HepG2 (cell line): ENCODE measurements at regions not wholly inside any gene's neighbourhood (a gene's known extent, or its start where the extent isn't known, plus 50 kb on each side); places are given as distances from the start of the nearest gene placed in this dataset.

Experiments
- ATAC-seq: fragments of 200-7000 bp; cut with Tn5 transposase; 3 replicates; pipeline ENCODE4 v1.9.1; 2020; ENCODE audit warnings: mild to moderate bottlenecking, moderate library complexity
- BruUV-seq: library from RNA; stranded (reverse); fragments of 400-500 nt; replicated peaks from 2 replicates; lab custom pipeline; 2021; lab: Mats Ljungman, UMichigan
- CTCF ChIA-PET: fragments of 300-600 bp; formaldehyde crosslinking; extraction: SDS; loops from one replicate; lab custom pipeline; 2021; ENCODE audit warnings: low total read pairs, inconsistent platforms, low intra/inter-chr PET ratio; lab: Yijun Ruan, JAX
- POLR2A ChIA-PET: fragments of 350-600 bp; sonication (Branson Sonifier 250); formaldehyde crosslinking; loops from one replicate; lab custom pipeline; 2020; ENCODE audit warnings: antibody characterized with exemption, inconsistent platforms; lab: Yijun Ruan, JAX
- DNase-seq: peaks from one replicate; pipeline ENCODE4 v3.0.0-alpha.2; 2015; ENCODE audit warnings: low spot score
- FAIRE-seq: peaks from 3 replicates; lab custom pipeline; 2011; peaks lifted over from hg19 to GRCh38; lab: Jason Lieb, UNC
- H2AFZ ChIP-seq: one replicate; pipeline ENCODE4 v1.6.1; 2011; ENCODE audit warnings: low read length, inconsistent platforms
- H3K27ac ChIP-seq: fragments of 300-600 bp; 3 replicates; pipeline ENCODE4 v1.8.0; 2011; ENCODE audit warnings: mixed run types, mild to moderate bottlenecking, mixed read lengths, low read length, inconsistent platforms; ENCODE audit not compliant: insufficient read depth; ENCODE audit errors: extremely low read length
- H3K27me3 ChIP-seq, 2 experiments: fragments of 200-600 bp in 1 of 2; 2 replicates in 1 of 2; 3 replicates in 1 of 2; pipeline versions ENCODE4 v1.6.0 to v1.8.0; 2011; ENCODE audit warnings: low read length in 2 of 2, mild to moderate bottlenecking in 2 of 2, moderate library complexity in 2 of 2, inconsistent platforms in 1 of 2; ENCODE audit not compliant: insufficient read depth in 2 of 2, control insufficient read depth in 1 of 2
- H3K36me3 ChIP-seq, 2 experiments: fragments of 200-600 bp in 1 of 2; replicated peaks in 1 of 2; 2 replicates in 1 of 2; 3 replicates in 1 of 2; pipeline versions ENCODE4 v1.5.1 to v1.8.0; 2011; ENCODE audit warnings: low read length in 2 of 2, inconsistent platforms in 1 of 2; ENCODE audit not compliant: insufficient read depth in 2 of 2, control insufficient read depth in 1 of 2
- H3K4me1 ChIP-seq: 2 replicates; pipeline ENCODE4 v1.5.1; 2012; ENCODE audit warnings: low read length, inconsistent platforms; ENCODE audit not compliant: insufficient read depth
- H3K4me2 ChIP-seq: 2 replicates; pipeline ENCODE4 v1.6.0; 2011; ENCODE audit warnings: low read depth, low read length, inconsistent platforms
- H3K4me3 ChIP-seq, 3 experiments: fragments of 200-600 bp in 1 of 3; sonication (generic), shearing (Covaris generic) in 1 of 3; replicated peaks in 1 of 3; 2 replicates each; pipeline ENCODE4 v1.5.1; 2011 to 2016; ENCODE audit warnings: low read length in 3 of 3, inconsistent platforms in 2 of 3, low read depth in 2 of 3, mild to moderate bottlenecking in 2 of 3, control low read depth in 1 of 3, mixed read lengths in 1 of 3; ENCODE audit not compliant: insufficient read depth in 1 of 3
- H3K79me2 ChIP-seq: one replicate; pipeline ENCODE4 v1.6.1; 2011; ENCODE audit warnings: low read length, inconsistent platforms; ENCODE audit not compliant: insufficient read depth
- H3K9ac ChIP-seq: 2 replicates; pipeline ENCODE4 v1.6.0; 2011; ENCODE audit warnings: mild to moderate bottlenecking, low read depth, low read length, inconsistent platforms; ENCODE audit not compliant: insufficient read depth
- H3K9me3 ChIP-seq: 2 replicates; pipeline ENCODE4 v1.5.1; 2012; ENCODE audit warnings: mild to moderate bottlenecking, low read length
- H4K20me1 ChIP-seq: 2 replicates; pipeline ENCODE4 v1.6.0; 2011; ENCODE audit warnings: inconsistent platforms, mild to moderate bottlenecking, low read length, moderate library complexity; ENCODE audit not compliant: insufficient read depth
- CBFB ChIP-seq: sonication (generic); formaldehyde crosslinking; IDR thresholded peaks from 2 replicates; pipeline ENCODE4 v1.4.0; 2020; ENCODE audit warnings: missing genetic modification reagents
- CREM ChIP-seq, 2 experiments: sonication (generic) in 1 of 2; formaldehyde crosslinking in 1 of 2; IDR thresholded peaks; 2 replicates each; pipeline versions ENCODE4 v1.4.0 to v1.6.1; 2016 to 2020; ENCODE audit warnings: antibody characterized with exemption in 1 of 2, mild to moderate bottlenecking in 1 of 2, missing genetic modification reagents in 1 of 2
- IKZF1 ChIP-seq: fragments of 450-650 bp; IDR thresholded peaks from 2 replicates; pipeline ENCODE4 v1.7.1; 2016
- NR3C1 ChIP-seq: sonication (generic); formaldehyde crosslinking; IDR thresholded peaks from 2 replicates; pipeline ENCODE4 v1.4.0; 2020; ENCODE audit warnings: missing genetic modification reagents
- PRMT3 ChIP-seq: sonication (generic); formaldehyde crosslinking; IDR thresholded peaks from 2 replicates; pipeline ENCODE4 v1.8.1; 2022; ENCODE audit warnings: low read depth, mild to moderate bottlenecking, moderate library complexity, missing genetic modification reagents, borderline replicate concordance
- SALL1 ChIP-seq: sonication (generic); formaldehyde crosslinking; IDR thresholded peaks from 2 replicates; pipeline ENCODE4 v1.8.0; 2022; ENCODE audit warnings: mild to moderate bottlenecking, missing genetic modification reagents
- TARDBP ChIP-seq: sonication (generic); formaldehyde crosslinking; IDR thresholded peaks from 2 replicates; pipeline ENCODE4 v1.8.0; 2022; ENCODE audit warnings: mild to moderate bottlenecking, missing genetic modification reagents
- THAP11 ChIP-seq: IDR thresholded peaks from 2 replicates; pipeline ENCODE4 v1.6.1; 2016; ENCODE audit warnings: missing biosample characterization, missing genetic modification reagents
- ZFP36L1 ChIP-seq: sonication (generic); formaldehyde crosslinking; IDR thresholded peaks from 2 replicates; pipeline ENCODE4 v1.8.0; 2022; ENCODE audit warnings: mild to moderate bottlenecking, missing genetic modification reagents, moderate library complexity
- ZFP91 ChIP-seq: sonication (generic); formaldehyde crosslinking; IDR thresholded peaks from 2 replicates; pipeline ENCODE4 v1.9.0; 2022; ENCODE audit warnings: missing genetic modification reagents, mild to moderate bottlenecking, borderline replicate concordance
- ZNF282 ChIP-seq: fragments of 450-650 bp; IDR thresholded peaks from 2 replicates; pipeline ENCODE4 v1.6.1; 2018; ENCODE audit not compliant: partially characterized antibody
- ZNF589 ChIP-seq: sonication (generic); formaldehyde crosslinking; conservative IDR thresholded peaks from 2 replicates; pipeline ENCODE4 v1.8.0; 2022; ENCODE audit warnings: mild to moderate bottlenecking, moderate library complexity, missing genetic modification reagents
- ZNF674 ChIP-seq: sonication (generic); formaldehyde crosslinking; IDR thresholded peaks from 2 replicates; pipeline ENCODE4 v1.5.0; 2020; ENCODE audit warnings: low read depth, mild to moderate bottlenecking, missing genetic modification reagents
- WGBS: methylation state at CpG from one replicate; pipeline ENCODE4 v1.1.6; 2017; ENCODE audit warnings: low lambda C conversion rate; 5-methylcytosine and 5-hydroxymethylcytosine counted together
- in situ Hi-C: cut with HindIII; loops from 2 replicates; pipeline ENCODE4 v1.10.0; 2017; ENCODE audit warnings: low pct_unique_long_range_greater_than_20kb; ENCODE audit not compliant: extremely low pct_ligation_motif_present
- intact Hi-C: fragments of 100-400 bp; cut with micrococcal nuclease; formaldehyde crosslinking; loops from one replicate; pipeline ENCODE4 v1.10.0; 2022; ENCODE audit not compliant: unreplicated experiment
- TF ChIP-seq, protein P1 (sequence below): sonication (generic); formaldehyde crosslinking; IDR thresholded peaks from 2 replicates; pipeline ENCODE4 v1.4.0; 2020; ENCODE audit warnings: low read depth, mild to moderate bottlenecking, missing genetic modification reagents
- TF ChIP-seq, protein P2 (sequence below): sonication (generic); formaldehyde crosslinking; IDR thresholded peaks from 2 replicates; pipeline ENCODE4 v1.9.0; 2022; ENCODE audit warnings: low read depth, missing genetic modification reagents

DNA sequence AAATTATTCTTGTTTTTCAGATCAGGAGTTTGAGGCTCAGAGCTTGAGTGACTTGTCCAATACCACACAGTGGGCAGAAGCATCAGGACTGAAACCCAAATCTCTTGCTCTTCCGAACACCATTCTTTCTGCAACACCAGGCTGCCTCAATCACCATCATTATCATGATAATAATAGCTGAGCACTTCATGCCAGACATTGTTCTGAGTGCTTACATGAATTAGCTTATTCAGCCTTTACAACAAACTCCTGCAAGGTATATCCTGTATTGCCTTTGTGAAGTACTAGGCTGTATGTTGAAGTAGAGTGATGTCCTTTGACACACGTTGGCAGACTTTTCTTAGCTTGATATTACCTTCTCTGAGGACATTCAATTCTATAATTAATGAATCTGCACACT lies 257.4 kb upstream of the ATP2B1 start:
- ChIA-PET CTCF (no interaction called here), POLR2A (no interaction called here)
- Histone ChIP-seq H2AFZ (no peak overlapping the region), H3K9ac (no peak overlapping the region), H3K4me1 (peaks cover 5% of the 10 kb centered on the region), H3K36me3 (no peaks in the 10 kb centered on the region), H3K27me3 (no peaks in the 10 kb centered on the region), H3K9me3 (no peaks in the 10 kb centered on the region), H3K79me2 (no peaks in the 10 kb centered on the region), H4K20me1 (no peaks in the 10 kb centered on the region), H3K4me3 (no peak overlapping the region), H3K4me2 (no peak overlapping the region), H3K27ac (no peak overlapping the region)
- in situ Hi-C loops = loop anchor here (25.0 kb wide), 1 partner anchor 429 kb away; the partner anchor contains the start of gene POC1B
- intact Hi-C loops = no loop called here
- no peak for TF ChIP-seq TARDBP (CRISPR knock-in tag)
- no peak for TF ChIP-seq ZNF282
- TF ChIP-seq, protein P1, sequence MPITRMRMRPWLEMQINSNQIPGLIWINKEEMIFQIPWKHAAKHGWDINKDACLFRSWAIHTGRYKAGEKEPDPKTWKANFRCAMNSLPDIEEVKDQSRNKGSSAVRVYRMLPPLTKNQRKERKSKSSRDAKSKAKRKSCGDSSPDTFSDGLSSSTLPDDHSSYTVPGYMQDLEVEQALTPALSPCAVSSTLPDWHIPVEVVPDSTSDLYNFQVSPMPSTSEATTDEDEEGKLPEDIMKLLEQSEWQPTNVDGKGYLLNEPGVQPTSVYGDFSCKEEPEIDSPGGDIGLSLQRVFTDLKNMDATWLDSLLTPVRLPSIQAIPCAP (CRISPR knock-in tag) = no peak
- no peak for TF ChIP-seq ZNF589 (CRISPR knock-in tag)
- no peak for TF ChIP-seq IKZF1
- WGBS = 13% methylated on average over 2 of the region's 2 CpGs
- no peak for DNase-seq
- ATAC-seq = no peak
- FAIRE-seq = no peak
- no TSS peak for BruUV-seq

DNA sequence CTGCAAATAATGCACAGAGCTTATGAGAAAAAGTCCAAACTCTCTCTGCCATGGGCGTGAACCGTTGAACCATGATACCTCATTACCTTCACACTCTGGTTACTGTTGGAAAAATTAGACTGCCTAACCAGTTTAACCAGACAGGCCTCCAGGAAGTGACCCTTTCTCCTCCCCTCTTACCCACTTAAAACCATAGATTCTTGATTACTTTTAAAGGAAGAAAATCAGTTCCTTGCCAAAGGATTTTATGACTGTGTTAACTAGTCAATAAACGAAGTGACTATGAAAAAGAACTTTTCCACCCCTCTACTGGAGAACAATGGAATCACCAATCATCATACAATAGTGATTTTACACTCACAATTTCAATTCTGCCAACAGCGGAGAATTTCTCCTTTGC lies 254.0 kb upstream of the ATP2B1 start:
- Histone ChIP-seq H3K4me1 (no peaks in the 10 kb centered on the region), H3K36me3 (no peaks in the 10 kb centered on the region)
- TF ChIP-seq ZFP91 (no peak), ZFP36L1 (CRISPR knock-in tag) (no peak), CREM (IDR thresholded peaks at IDR 0.05) (no peak), CREM (CRISPR knock-in tag; IDR thresholded peaks at IDR 0.05) (no peak), THAP11 (CRISPR knock-in tag) (no peak), PRMT3 (CRISPR knock-in tag) (no peak), ZNF674 (no peak), CBFB (CRISPR knock-in tag) (no peak), SALL1 (CRISPR knock-in tag) (no peak), NR3C1 (CRISPR knock-in tag) (no peak)
- TF ChIP-seq, protein P2, sequence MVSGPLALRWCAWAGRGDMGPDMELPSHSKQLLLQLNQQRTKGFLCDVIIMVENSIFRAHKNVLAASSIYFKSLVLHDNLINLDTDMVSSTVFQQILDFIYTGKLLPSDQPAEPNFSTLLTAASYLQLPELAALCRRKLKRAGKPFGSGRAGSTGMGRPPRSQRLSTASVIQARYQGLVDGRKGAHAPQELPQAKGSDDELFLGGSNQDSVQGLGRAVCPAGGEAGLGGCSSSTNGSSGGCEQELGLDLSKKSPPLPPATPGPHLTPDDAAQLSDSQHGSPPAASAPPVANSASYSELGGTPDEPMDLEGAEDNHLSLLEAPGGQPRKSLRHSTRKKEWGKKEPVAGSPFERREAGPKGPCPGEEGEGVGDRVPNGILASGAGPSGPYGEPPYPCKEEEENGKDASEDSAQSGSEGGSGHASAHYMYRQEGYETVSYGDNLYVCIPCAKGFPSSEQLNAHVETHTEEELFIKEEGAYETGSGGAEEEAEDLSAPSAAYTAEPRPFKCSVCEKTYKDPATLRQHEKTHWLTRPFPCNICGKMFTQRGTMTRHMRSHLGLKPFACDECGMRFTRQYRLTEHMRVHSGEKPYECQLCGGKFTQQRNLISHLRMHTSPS = no peak
- TF ChIP-seq, all 625 proteins: peak for 0
- no TSS peak for BruUV-seq
- ChIA-PET POLR2A (no interaction called here), CTCF (no interaction called here)
- ATAC-seq (no peak), FAIRE-seq (no peak), DNase-seq (no peak)
- intact Hi-C loops = no loop called here
- Histone ChIP-seq H3K4me3 (no peak overlapping the region), H3K27me3 (no peaks in the 10 kb centered on the region), H3K9ac (no peak overlapping the region), H3K27ac (no peak overlapping the region), H3K79me2 (no peaks in the 10 kb centered on the region), H2AFZ (no peak overlapping the region), H3K4me2 (no peak overlapping the region), H4K20me1 (no peaks in the 10 kb centered on the region), H3K9me3 (no peaks in the 10 kb centered on the region)
- in situ Hi-C loops = loop anchor here (25.0 kb wide), 1 partner anchor 425 kb away; the partner anchor contains the start of gene POC1B
- WGBS = 24% methylated on average over 4 of the region's 4 CpGs
